Erythroblast (primary cell): ENCODE measurements at regions not wholly inside any gene's neighbourhood (a gene's known extent, or its start where the extent isn't known, plus 50 kb on each side); places are given as distances from the start of the nearest gene placed in this dataset.

ENCODE experiments used
- GATA1 ChIP-seq: IDR thresholded peaks from 2 replicates; pipeline ENCODE4 v1.6.1; 2011; ENCODE audit warnings: low read depth, mild to moderate bottlenecking, control low read depth, low read length, moderate library complexity
- POLR2A ChIP-seq: IDR thresholded peaks from 2 replicates; pipeline ENCODE4 v1.6.1; 2011; ENCODE audit warnings: mild to moderate bottlenecking, low read length

- no peak for TF ChIP-seq POLR2A
- no peak for TF ChIP-seq GATA1
Measured at GRCh38 chr10:52635651-52636050, 136.9 kb downstream of the MBL2 start.
